ENCODE measurements at regions not wholly inside any gene's neighbourhood (a gene's known extent, or its start where the extent isn't known, plus 50 kb on each side); places are given as distances from the start of the nearest gene placed in this dataset.

- Histone ChIP-seq H3K4me2 (ENCODE audit: low read length) (no peak overlapping the region), H3K9me3 (ENCODE audit: low read length) (no peaks in the 10 kb centered on the region), H3K9ac (ENCODE audit: low read length) (no peak overlapping the region), H3K27ac (ENCODE audit: low read length) (peak overlapping the region; percentile 5; the same call in 1 of the 2 replicates), H3K79me2 (ENCODE audit: low read length) (no peaks in the 10 kb centered on the region), H3K36me3 (ENCODE audit: low read depth, low read length) (no peaks in the 10 kb centered on the region), H3K4me3 (ENCODE audit: low read length) (no peak overlapping the region), H2AFZ (ENCODE audit: low read length) (no peak overlapping the region), H3K4me1 (ENCODE audit: insufficient read depth, low read length) (peaks cover 49% of the 10 kb centered on the region), H3K9me2 (replicated peaks; ENCODE audit: low read length) (no peaks in the 10 kb centered on the region), H3K27me3 (ENCODE audit: low read length) (no peaks in the 10 kb centered on the region), H4K20me1 (ENCODE audit: low read length) (no peaks in the 10 kb centered on the region), H3F3A (ENCODE audit: low read length, unreplicated experiment) (no peaks in the 10 kb centered on the region)
- intact Hi-C loops (cut with micrococcal nuclease): loop anchor here (2.0 kb wide), 1 partner anchor 132 kb away; no protein-coding TSS in a partner anchor
- ATAC-seq: 0 out of 2 replicates have a peak, but pooled peaks have one; percentile 5
- BruUV-seq (replicated peaks): no TSS peak
- ChIA-PET CTCF (interaction anchor here (0.6 kb wide), 1 partner anchor 1714 kb away, joined by 10 read pairs; no protein-coding TSS in a partner anchor), POLR2A (ENCODE audit: unreplicated experiment) (no interaction called here)
- no peak for TF ChIP-seq EZH2phosphoT487 (IDR thresholded peaks at IDR 0.05; ENCODE audit: borderline replicate concordance, low read length)
- TF ChIP-seq, protein P1, sequence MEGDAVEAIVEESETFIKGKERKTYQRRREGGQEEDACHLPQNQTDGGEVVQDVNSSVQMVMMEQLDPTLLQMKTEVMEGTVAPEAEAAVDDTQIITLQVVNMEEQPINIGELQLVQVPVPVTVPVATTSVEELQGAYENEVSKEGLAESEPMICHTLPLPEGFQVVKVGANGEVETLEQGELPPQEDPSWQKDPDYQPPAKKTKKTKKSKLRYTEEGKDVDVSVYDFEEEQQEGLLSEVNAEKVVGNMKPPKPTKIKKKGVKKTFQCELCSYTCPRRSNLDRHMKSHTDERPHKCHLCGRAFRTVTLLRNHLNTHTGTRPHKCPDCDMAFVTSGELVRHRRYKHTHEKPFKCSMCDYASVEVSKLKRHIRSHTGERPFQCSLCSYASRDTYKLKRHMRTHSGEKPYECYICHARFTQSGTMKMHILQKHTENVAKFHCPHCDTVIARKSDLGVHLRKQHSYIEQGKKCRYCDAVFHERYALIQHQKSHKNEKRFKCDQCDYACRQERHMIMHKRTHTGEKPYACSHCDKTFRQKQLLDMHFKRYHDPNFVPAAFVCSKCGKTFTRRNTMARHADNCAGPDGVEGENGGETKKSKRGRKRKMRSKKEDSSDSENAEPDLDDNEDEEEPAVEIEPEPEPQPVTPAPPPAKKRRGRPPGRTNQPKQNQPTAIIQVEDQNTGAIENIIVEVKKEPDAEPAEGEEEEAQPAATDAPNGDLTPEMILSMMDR (conservative IDR thresholded peaks at IDR 0.05; ENCODE audit: low read depth, low read length): no peak
- TF ChIP-seq EZH2 (IDR thresholded peaks at IDR 0.05; ENCODE audit: low read length, unreplicated experiment): no peak
- peak; percentile 12 for DNase-seq
Measured at GRCh38 chr6:132969196-132969595, 154.8 kb downstream of the RPS12 start.

DNA sequence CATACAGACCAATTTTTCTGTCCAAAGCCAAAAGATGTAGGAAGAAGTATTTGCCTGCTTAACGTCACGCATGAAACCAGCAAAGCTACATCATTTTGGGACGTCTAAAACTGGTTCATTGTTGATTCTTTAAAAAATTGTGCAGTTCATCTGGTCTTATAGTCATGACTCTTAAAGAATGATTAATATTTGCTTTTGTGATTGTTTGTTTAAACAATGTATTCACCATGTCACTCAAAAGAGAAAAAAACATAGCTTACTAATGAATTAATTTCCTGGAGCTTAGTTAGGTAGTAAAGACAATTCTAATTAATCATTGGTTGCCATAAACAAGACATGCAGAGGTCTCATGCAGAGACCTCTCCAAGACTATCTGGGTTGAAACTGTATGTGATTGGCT, 157.3 kb downstream of the RPS12 start:
- TF ChIP-seq, protein P1 (conservative IDR thresholded peaks at IDR 0.05; ENCODE audit: low read depth, low read length): no peak
- no peak for TF ChIP-seq EZH2 (IDR thresholded peaks at IDR 0.05; ENCODE audit: low read length, unreplicated experiment)
- TF ChIP-seq EZH2phosphoT487 (IDR thresholded peaks at IDR 0.05; ENCODE audit: borderline replicate concordance, low read length): no peak
- ChIA-PET CTCF (interaction anchor here (1.0 kb wide), 1 partner anchor 9 kb away, joined by 5 read pairs; no protein-coding TSS in a partner anchor), POLR2A (ENCODE audit: unreplicated experiment) (no interaction called here)
- Histone ChIP-seq H3K27me3 (ENCODE audit: low read length) (no peaks in the 10 kb centered on the region), H3K4me3 (ENCODE audit: low read length) (no peak overlapping the region), H2AFZ (ENCODE audit: low read length) (no peak overlapping the region), H4K20me1 (ENCODE audit: low read length) (no peaks in the 10 kb centered on the region), H3K79me2 (ENCODE audit: low read length) (no peaks in the 10 kb centered on the region), H3K9me2 (replicated peaks; ENCODE audit: low read length) (no peaks in the 10 kb centered on the region), H3K27ac (ENCODE audit: low read length) (peak overlapping the region; percentile 78), H3K9ac (ENCODE audit: low read length) (peak overlapping the region; percentile 16), H3K4me2 (ENCODE audit: low read length) (peak overlapping the region; percentile 56), H3F3A (ENCODE audit: low read length, unreplicated experiment) (no peaks in the 10 kb centered on the region), H3K36me3 (ENCODE audit: low read depth, low read length) (no peaks in the 10 kb centered on the region), H3K4me1 (ENCODE audit: insufficient read depth, low read length) (peaks cover 39% of the 10 kb centered on the region), H3K9me3 (ENCODE audit: low read length) (no peaks in the 10 kb centered on the region)
- no TSS peak for BruUV-seq (replicated peaks)
- ATAC-seq (peak; percentile 72), DNase-seq (peak; percentile 72)
- intact Hi-C loops (cut with micrococcal nuclease): no loop called here

DNA sequence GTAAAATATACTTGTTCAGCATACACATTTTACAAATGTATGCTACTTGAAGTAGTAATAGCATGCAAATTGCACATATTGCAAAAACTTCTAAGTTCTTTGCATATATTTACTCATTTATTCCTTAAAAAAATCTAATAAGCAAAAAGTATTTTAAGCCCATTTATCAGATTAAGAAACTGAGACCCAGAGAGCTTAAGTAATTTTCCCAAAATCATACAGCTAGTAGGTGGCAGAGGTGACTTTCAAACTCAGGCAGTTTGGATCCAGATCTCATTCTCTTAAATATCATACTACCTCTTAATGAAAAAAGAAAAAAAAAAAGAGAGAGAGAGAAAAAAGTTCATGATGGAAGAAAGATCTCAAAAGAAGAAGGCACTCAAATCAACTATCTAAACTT, 157.9 kb downstream of the RPS12 start:
- Histone ChIP-seq H3K4me2 (ENCODE audit: low read length) (peak overlapping the region; percentile 56), H3K27ac (ENCODE audit: low read length) (peak overlapping the region; percentile 78), H3K4me1 (ENCODE audit: insufficient read depth, low read length) (peaks cover 43% of the 10 kb centered on the region), H3K27me3 (ENCODE audit: low read length) (no peaks in the 10 kb centered on the region), H3K36me3 (ENCODE audit: low read depth, low read length) (no peaks in the 10 kb centered on the region), H3K9ac (ENCODE audit: low read length) (peak overlapping the region; percentile 16), H3K9me3 (ENCODE audit: low read length) (no peaks in the 10 kb centered on the region), H3F3A (ENCODE audit: low read length, unreplicated experiment) (no peaks in the 10 kb centered on the region), H3K4me3 (ENCODE audit: low read length) (no peak overlapping the region), H4K20me1 (ENCODE audit: low read length) (no peaks in the 10 kb centered on the region), H3K9me2 (replicated peaks; ENCODE audit: low read length) (no peaks in the 10 kb centered on the region), H3K79me2 (ENCODE audit: low read length) (no peaks in the 10 kb centered on the region), H2AFZ (ENCODE audit: low read length) (no peak overlapping the region)
- ATAC-seq (no peak), DNase-seq (no peak)
- ChIA-PET POLR2A (ENCODE audit: unreplicated experiment) (no interaction called here), CTCF (interaction anchor here (1.0 kb wide), 1 partner anchor 9 kb away, joined by 5 read pairs; no protein-coding TSS in a partner anchor)
- intact Hi-C loops (cut with micrococcal nuclease): no loop called here
- no TSS peak for BruUV-seq (replicated peaks)
- TF ChIP-seq EZH2phosphoT487 (IDR thresholded peaks at IDR 0.05; ENCODE audit: borderline replicate concordance, low read length) (no peak), EZH2 (IDR thresholded peaks at IDR 0.05; ENCODE audit: low read length, unreplicated experiment) (no peak)
- TF ChIP-seq, protein P1 (conservative IDR thresholded peaks at IDR 0.05; ENCODE audit: low read depth, low read length): no peak
